KMS-11 (cell line): ENCODE measurements at regions not wholly inside any gene's neighbourhood (a gene's known extent, or its start where the extent isn't known, plus 50 kb on each side); places are given as distances from the start of the nearest gene placed in this dataset.

Experiments
- H2AFZ ChIP-seq: fragments of 200-600 bp; sonication (generic); 2 replicates; pipeline ENCODE4 v1.6.1; 2016; ENCODE audit warnings: antibody characterized with exemption, mixed run types, low read depth
- H3K27ac ChIP-seq: fragments of 200-600 bp; sonication (generic); 2 replicates; pipeline ENCODE4 v1.6.1; 2016; ENCODE audit warnings: mild to moderate bottlenecking, mixed run types
- H3K27me3 ChIP-seq: fragments of 200-600 bp; sonication (generic); 2 replicates; pipeline ENCODE4 v1.6.1; 2017; ENCODE audit warnings: mild to moderate bottlenecking, low read depth, mixed run types, moderate library complexity; ENCODE audit not compliant: insufficient read depth
- H3K36me3 ChIP-seq: fragments of 200-600 bp; sonication (generic); 2 replicates; pipeline ENCODE4 v1.6.1; 2017; ENCODE audit warnings: mild to moderate bottlenecking, mixed run types; ENCODE audit not compliant: insufficient read depth
- H3K4me1 ChIP-seq: fragments of 200-600 bp; sonication (generic); 2 replicates; pipeline ENCODE4 v1.6.1; 2016; ENCODE audit warnings: mild to moderate bottlenecking, low read depth, mixed run types; ENCODE audit not compliant: poor library complexity, severe bottlenecking
- H3K4me2 ChIP-seq: fragments of 200-600 bp; sonication (generic); 2 replicates; pipeline ENCODE4 v1.7.0; 2016; ENCODE audit warnings: mild to moderate bottlenecking, mixed run types
- H3K4me3 ChIP-seq: fragments of 200-600 bp; sonication (generic); IDR thresholded peaks from 2 replicates; pipeline ENCODE4 v1.6.1; 2017; ENCODE audit warnings: low read depth, low read length, mixed read lengths; ENCODE audit not compliant: insufficient read depth
- H3K79me2 ChIP-seq: fragments of 200-600 bp; sonication (generic); 2 replicates; pipeline ENCODE4 v1.6.1; 2016; ENCODE audit warnings: low read depth, mixed run types; ENCODE audit not compliant: insufficient read depth
- H3K9ac ChIP-seq: fragments of 200-600 bp; sonication (generic); 2 replicates; pipeline ENCODE4 v1.6.1; 2016; ENCODE audit warnings: mild to moderate bottlenecking, mixed run types
- H4K20me1 ChIP-seq: fragments of 200-600 bp; sonication (generic); 2 replicates; pipeline ENCODE4 v1.6.1; 2016; ENCODE audit warnings: mild to moderate bottlenecking, mixed run types; ENCODE audit not compliant: insufficient read depth
- TF ChIP-seq, protein P1 (sequence below): fragments of 200-600 bp; sonication (generic); conservative IDR thresholded peaks from 2 replicates; pipeline ENCODE4 v1.6.1; 2017; ENCODE audit warnings: low read depth, mild to moderate bottlenecking, antibody characterized with exemption, low read length, moderate library complexity, mixed read lengths

DNA sequence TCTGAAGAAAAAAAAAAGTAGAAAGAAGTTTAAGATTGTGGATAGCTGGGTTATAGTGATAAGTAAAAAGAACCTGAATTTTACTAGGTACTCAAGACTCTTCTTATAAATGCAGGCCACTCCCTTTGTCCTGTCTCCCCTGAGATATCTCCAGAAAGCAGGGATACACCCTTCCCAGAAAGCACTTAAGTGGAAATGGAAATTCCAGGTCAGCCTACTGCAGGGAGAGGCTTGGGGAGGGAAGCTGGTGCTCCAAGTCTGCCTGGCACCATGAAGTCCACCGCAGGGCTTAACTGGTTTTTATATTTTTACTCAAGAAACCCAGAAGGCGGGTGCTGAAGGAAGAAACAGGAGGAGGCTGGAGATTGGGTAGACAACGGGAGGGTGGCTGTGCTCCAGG, 162.3 kb downstream of the INHBA start:
- H2AFZ ChIP-seq: no peak overlapping the region
- H3K4me1 ChIP-seq: no peaks in the 10 kb centered on the region
- no peak overlapping the region for H3K9ac ChIP-seq
- H3K27ac ChIP-seq: no peak overlapping the region
- H3K4me3 ChIP-seq: no peak overlapping the region
- H3K36me3 ChIP-seq: no peaks in the 10 kb centered on the region
- no peaks in the 10 kb centered on the region for H3K79me2 ChIP-seq
- TF ChIP-seq, protein P1, sequence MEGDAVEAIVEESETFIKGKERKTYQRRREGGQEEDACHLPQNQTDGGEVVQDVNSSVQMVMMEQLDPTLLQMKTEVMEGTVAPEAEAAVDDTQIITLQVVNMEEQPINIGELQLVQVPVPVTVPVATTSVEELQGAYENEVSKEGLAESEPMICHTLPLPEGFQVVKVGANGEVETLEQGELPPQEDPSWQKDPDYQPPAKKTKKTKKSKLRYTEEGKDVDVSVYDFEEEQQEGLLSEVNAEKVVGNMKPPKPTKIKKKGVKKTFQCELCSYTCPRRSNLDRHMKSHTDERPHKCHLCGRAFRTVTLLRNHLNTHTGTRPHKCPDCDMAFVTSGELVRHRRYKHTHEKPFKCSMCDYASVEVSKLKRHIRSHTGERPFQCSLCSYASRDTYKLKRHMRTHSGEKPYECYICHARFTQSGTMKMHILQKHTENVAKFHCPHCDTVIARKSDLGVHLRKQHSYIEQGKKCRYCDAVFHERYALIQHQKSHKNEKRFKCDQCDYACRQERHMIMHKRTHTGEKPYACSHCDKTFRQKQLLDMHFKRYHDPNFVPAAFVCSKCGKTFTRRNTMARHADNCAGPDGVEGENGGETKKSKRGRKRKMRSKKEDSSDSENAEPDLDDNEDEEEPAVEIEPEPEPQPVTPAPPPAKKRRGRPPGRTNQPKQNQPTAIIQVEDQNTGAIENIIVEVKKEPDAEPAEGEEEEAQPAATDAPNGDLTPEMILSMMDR: no peak
- H4K20me1 ChIP-seq: no peaks in the 10 kb centered on the region
- no peaks in the 10 kb centered on the region for H3K27me3 ChIP-seq
- H3K4me2 ChIP-seq: no peak overlapping the region

DNA sequence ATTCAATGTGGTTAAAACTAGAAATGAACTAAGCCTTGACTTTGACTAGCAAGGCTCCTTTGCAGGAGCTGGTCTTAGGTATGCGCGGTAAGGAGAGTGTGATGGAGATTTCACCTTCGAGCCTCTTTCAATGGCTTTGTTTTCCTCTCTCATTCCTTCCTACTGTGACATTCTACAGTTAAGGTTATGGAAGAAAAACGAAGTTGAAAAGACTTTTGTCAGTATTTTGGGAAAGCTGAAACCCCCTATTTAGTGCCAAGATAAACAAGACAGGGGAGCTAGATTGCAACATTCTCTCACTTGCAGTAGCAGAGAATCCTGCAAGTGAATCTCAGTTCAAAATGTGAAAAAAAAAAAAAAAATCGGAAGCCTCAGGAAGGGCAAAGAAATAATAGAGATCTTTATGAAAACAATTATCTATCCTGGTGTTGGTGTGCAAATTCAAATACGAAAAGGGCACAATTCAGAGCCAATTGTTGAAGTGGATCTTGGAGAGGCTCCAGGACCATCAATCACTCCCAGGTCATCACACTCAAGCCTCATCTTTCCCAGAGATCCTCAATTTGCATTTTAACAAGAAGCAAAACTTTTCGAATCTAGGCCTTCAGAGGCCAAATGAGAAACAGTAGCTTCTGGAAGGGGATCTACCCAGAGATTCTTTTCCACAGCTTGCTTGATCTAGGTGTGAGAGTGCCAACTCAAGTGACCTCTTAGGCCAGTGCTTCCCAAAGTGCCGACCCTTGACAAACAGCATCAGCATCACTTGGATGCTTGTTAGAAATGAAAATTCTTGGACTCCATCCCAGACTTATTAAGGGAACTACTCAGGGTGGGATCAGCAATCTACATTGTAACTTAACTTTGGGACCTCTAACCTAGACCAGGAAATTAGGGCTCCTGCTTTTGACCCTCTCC, 163.8 kb downstream of the INHBA start:
- H3K27me3 ChIP-seq: no peaks in the 10 kb centered on the region
- TF ChIP-seq, protein P1: no peak
- no peak overlapping the region for H2AFZ ChIP-seq
- H3K9ac ChIP-seq: no peak overlapping the region
- H3K79me2 ChIP-seq: no peaks in the 10 kb centered on the region
- H4K20me1 ChIP-seq: no peaks in the 10 kb centered on the region
- no peak overlapping the region for H3K27ac ChIP-seq
- no peak overlapping the region for H3K4me2 ChIP-seq
- no peaks in the 10 kb centered on the region for H3K36me3 ChIP-seq
- no peaks in the 10 kb centered on the region for H3K4me1 ChIP-seq
- H3K4me3 ChIP-seq: no peak overlapping the region

DNA sequence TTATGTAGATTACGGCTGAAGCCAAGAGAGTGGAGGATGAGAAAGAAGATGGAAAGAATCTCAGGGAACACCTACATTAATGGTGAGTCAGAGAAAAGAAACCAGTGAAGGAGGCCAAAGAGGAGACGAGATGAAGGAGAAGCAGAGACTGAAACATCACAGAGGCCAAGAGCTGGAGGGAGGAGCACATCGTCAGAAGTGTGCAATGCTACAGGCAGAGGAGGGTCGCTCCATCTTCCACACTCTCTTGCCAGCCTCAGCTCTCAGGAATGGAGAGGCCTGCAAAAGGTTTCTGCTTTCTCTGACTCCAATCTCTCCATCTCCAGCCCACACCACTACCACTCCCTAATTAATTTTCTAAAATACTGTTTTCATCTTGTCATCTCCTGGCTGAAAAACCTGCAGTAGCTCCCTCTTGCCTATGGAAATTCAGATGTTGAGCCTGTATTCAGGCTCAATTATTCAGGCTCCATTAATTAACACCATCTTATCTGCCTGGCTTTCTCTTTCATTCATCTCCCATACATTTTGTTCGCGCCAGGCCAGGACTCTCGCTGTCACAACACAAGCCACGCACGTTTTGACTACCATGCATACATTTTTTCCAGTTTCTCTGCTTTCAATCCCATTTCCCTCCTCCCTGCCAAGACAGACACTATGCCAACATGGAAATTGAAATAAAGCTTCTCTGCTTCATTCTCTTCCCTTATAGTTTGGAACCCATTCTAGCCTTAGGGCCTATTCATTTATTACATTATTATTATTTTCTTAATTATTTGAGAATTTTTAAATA, 165.8 kb downstream of the INHBA start:
- H2AFZ ChIP-seq: no peak overlapping the region
- TF ChIP-seq, protein P1: no peak
- H3K27me3 ChIP-seq: no peaks in the 10 kb centered on the region
- no peak overlapping the region for H3K4me2 ChIP-seq
- no peaks in the 10 kb centered on the region for H3K79me2 ChIP-seq
- H3K36me3 ChIP-seq: no peaks in the 10 kb centered on the region
- no peak overlapping the region for H3K27ac ChIP-seq
- no peak overlapping the region for H3K9ac ChIP-seq
- H4K20me1 ChIP-seq: no peaks in the 10 kb centered on the region
- no peaks in the 10 kb centered on the region for H3K4me1 ChIP-seq
- H3K4me3 ChIP-seq: no peak overlapping the region

DNA sequence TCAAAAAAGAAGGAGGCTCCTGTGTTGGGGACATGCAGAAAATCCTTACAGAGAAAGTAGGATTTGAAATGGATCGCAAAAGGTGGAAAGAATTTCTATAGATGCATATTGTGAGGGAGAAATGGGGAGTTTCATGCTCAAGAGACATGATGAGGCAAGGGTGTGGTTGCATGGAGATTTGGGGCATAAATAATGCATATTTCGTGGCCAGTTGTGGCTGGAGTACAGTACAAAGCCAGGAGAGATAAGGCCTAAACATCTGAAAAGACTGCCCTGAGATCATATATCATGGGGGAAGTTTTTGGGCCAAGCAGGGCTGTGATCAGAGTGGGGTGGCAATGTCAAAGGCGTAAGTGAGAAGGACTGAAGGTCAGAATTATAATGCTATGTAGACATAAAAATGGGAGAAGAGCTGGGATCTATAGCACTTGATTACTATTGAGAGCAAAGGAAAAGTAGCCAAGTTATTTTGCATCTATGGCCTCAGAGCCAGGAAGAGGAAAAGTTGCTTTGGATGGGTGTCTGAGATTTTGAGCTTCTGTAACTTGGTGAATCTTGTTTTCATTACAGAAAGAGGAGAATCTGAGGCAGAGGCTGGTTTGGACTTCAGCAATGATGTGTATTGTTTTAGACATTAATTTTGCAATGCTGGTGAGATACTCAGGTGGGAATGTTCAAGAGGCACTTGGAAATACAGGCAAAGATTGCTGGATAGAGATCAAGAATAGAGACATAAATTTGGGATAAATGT, 166.6 kb downstream of the INHBA start:
- Histone ChIP-seq H3K27me3 (no peaks in the 10 kb centered on the region), H3K4me1 (no peaks in the 10 kb centered on the region), H3K9ac (no peak overlapping the region), H3K36me3 (no peaks in the 10 kb centered on the region), H2AFZ (no peak overlapping the region), H4K20me1 (no peaks in the 10 kb centered on the region), H3K4me3 (no peak overlapping the region), H3K4me2 (no peak overlapping the region), H3K27ac (no peak overlapping the region), H3K79me2 (no peaks in the 10 kb centered on the region)
- TF ChIP-seq, protein P1: no peak
